ENCODE measurements at regions not wholly inside any gene's neighbourhood (a gene's known extent, or its start where the extent isn't known, plus 50 kb on each side); places are given as distances from the start of the nearest gene placed in this dataset.
A peak's percentile ranks its signal among the peaks of the same experiment; 100 is the strongest.

GRCh38 chr6:5909721-5910120, 97.0 kb downstream of the NRN1 start:
- DNase-seq (ENCODE audit: low spot score) (no peak), ATAC-seq (ENCODE audit: low FRiP score) (no peak)

GRCh38 chr6:5906842-5907241, 99.9 kb downstream of the NRN1 start:
- ATAC-seq (ENCODE audit: low FRiP score) (no peak), DNase-seq (ENCODE audit: low spot score) (no peak)
- no peak for TF ChIP-seq CTCF (IDR thresholded peaks at IDR 0.05)

More at GRCh38 chr6:5909721-5910120, 97.0 kb downstream of the NRN1 start:
- TF ChIP-seq CTCF (IDR thresholded peaks at IDR 0.05), result no peak

- ATAC-seq (ENCODE audit: low FRiP score) (no peak), DNase-seq (ENCODE audit: low spot score) (no peak)
- no peak for TF ChIP-seq CTCF (IDR thresholded peaks at IDR 0.05)
Observed at GRCh38 chr6:5906340-5906670, 100.4 kb downstream of the NRN1 start.

- DNase-seq (ENCODE audit: low spot score) (peak; percentile 42), ATAC-seq (ENCODE audit: low FRiP score) (peak; percentile 98)
- TF ChIP-seq CTCF (IDR thresholded peaks at IDR 0.05), result no peak
Observed at GRCh38 chr6:5905431-5906339, 101.0 kb downstream of the NRN1 start.

GRCh38 chr6:5904532-5904931, 102.2 kb downstream of the NRN1 start:
- ATAC-seq (ENCODE audit: low FRiP score) (no peak), DNase-seq (ENCODE audit: low spot score) (no peak)
- no peak for TF ChIP-seq CTCF (IDR thresholded peaks at IDR 0.05)

- no peak for TF ChIP-seq CTCF (IDR thresholded peaks at IDR 0.05)
- no peak for ATAC-seq (ENCODE audit: low FRiP score)
Observed at GRCh38 chr6:5899216-5900045, 107.3 kb downstream of the NRN1 start.

More at GRCh38 chr6:5899216-5900045, 107.3 kb downstream of the NRN1 start:
- DNase-seq (ENCODE audit: low spot score), result no peak

Data from omental fat pad (tissue), 3 donors.